ENCODE measurements at regions not wholly inside any gene's neighbourhood (a gene's known extent, or its start where the extent isn't known, plus 50 kb on each side); places are given as distances from the start of the nearest gene placed in this dataset.
A peak's percentile ranks its signal among the peaks of the same experiment; 100 is the strongest.
"Not testable (repeated sequence)": the region's sequence is repeated elsewhere in the genome, so short reads cannot be mapped to it uniquely, and the experiment has no call there.

DNA sequence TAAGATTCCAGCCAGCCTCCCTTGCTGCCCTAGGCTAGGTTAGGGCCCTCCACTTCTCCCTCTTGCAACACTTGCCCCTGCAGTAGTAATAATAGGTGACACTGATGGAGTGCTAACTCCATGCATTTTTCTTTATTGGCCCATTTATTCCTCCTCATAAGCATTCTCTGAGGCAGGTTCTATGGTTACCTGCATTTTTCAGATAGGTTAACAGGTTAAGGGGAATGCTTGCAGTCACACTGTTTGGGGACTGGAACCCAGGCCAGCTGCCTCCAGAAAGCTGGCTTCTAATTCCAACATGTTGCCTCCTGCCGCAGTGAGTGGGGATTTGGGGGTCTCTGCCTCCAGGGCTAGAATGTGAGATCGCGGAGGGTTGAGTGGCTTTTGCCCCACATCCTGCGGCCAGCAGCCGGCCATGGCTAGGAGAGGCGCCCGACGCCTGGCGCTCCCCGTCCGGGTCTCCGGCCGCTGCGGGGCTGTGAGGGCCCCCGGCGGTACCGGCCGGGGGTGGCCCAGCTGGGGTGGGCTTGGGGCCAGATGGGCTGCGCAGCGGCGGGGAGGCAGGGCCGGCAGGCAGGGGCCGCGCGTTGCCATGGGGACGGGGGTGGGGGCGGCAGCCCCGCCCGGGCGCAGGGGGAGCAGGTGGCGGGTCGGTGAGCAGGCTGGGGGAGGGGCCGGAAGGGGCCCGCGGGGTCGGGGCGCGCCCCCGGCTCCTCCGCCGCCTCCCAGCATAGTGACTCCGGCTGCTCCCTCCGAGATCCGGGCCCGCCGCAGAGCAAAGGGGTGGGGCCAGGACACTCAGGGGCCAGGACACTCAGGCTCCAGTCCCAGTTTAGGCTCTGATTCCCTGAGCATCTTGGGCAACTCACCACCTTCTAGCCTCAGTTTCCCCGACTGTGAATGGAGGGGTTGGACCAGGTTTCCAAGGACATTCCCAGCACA lies 68.4 kb upstream of the SSBP3 start:
- no peak for DNase-seq

DNA sequence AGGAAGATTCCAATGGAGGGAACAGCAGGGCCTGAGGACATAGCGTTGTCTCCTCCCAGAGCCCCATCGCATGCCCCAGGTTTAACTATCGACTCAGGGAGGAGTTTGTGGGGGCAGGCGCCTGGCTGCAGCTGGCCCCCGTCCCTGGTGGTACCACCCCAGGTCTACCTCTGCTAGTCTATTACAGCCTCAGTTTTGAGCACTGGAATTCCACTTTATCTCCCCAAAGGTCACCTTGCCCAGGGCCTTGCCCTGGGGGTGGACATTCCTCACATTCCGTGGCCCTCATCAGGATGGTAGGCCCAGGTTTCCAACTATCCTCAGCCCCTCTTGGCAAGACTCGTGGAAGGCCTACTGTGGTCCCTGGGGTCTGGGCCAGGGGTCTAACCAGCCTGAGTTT lies 65.4 kb upstream of the SSBP3 start:
- DNase-seq, result no peak

DNA sequence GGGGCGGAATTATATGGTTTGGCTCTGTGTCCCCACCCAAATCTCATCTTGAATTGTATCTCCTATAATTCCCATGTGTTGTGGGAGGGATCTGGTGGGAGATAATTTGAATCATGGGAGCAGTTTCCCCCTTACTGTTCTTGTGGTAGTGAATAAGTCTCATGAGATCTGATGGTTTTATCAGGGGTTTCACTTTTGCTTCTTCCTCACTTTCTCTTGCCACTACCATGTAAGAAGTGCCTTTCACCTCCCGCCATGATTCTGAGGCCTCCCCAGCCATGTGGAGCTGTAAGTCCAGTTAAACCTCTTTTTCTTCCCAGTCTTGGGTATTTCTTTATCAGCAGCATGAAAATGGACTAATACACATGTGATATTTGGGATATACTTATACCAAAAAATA lies 63.2 kb upstream of the SSBP3 start:
- DNase-seq, result not testable (repeated sequence)

DNA sequence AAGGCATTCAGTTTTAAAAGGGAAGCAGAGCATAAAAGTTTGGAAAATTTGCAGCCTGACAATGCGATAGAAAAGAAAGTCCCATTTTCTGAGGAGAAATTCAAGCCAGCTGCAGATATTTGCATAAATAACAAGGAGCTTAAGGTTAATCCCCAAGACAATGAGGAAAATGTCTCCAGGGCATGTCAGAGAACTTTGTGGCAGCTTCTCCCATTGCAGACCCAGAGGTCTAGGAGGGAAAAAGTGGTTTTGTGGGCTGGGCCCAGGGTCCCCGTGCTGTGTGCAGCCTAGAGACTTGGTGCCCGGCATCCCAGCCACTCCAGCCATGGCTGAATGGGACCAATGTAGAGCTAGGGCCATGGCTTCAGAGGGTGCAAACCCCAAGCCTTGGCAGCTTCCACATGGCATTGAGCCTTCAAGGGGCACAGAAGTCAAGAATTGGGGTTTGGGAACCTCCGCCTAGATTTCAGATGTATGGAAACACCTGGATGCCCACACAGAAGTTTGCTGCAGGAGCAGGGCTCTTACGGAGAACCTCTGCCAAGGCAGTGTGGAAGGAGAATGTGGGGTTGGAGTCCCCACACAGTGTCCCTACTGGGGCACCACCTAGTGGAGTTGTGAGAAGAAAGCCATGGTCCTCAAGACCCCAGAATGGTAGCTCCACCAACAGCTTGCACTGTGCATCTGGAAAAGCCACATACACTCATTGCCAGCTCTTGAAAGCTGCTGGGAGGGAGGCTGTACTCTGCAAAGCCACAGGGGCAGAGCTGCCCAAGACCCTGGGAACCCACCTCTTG lies 62.3 kb upstream of the SSBP3 start:
- DNase-seq, result peak; percentile 51

DNA sequence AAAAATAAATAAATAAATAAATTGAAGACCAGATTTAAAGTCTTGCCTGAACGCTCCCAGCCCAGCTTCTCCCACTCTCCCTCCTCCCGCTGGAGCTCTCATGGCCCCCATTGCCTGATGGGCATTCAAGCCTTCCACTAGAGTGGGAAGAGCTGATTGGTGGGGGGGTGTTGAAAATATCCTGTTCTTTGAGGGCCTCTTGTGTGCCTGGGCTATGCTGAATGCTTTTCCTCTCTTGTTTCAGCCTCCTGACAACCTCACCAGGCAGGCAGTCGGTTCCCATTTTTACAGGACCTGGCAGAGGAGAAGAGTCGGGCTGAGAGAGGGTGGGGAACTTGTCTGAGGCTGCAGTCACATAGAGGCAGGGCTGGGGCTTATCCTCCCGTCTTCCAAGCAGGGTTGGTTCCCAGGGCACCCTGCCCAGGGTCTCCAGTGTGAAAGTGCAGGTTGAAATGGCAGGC lies 59.2 kb upstream of the SSBP3 start:
- DNase-seq, result peak; percentile 45

DNA sequence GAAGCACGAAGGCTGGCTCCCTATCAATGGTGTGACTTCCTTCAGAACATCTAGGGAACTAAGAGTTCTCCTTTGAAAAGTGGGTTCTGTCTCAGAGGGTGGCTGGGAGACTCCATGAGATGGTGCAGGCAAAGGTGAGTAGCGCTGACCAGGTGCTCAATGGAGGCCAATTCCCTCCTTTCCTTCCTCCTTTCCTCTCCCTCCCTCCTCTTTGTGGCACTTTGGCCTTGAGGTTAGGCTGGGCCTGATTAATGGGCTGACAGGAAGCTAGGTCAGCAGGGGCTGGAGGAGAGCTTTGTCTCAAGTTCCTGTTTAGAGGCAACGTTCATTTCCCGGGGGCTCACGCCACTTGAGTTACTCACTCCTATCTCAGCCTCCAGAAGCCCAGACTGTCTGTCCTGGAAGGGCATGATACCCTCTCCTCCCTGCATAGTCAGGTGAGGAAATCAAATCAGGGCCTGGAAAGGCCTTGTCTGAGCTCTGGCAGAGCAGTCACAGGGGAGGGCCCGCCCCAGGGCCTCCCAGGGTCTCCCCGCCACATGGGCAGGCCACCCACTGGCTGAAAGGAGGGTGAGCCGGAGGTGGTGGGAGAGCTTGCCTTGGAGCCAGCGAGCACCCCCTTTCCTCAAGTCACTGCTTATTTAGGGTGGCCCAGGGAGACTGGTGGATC lies 58.4 kb upstream of the SSBP3 start:
- DNase-seq, result peak; percentile 56

DNA sequence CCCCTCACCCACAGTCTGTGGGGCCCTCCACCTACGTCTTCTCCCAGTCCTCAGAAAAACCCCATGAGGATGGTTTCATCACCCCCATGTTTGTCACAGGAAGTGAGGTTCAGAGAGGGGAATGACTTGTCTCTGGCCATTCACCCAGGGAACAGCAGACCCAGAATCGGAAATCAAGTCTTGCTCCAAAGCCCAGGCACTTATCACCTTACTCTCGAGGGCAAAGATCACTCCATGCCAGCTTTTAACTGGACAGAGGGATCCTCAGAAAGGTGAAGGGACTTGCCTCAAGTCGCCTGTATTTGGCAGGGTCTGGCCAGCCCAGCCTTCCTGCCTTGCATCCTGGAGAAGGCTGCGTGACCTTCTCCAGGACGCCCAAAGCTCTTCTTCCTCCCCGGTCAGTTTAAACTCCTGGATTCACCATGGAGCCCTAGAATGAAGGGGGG lies 57.9 kb upstream of the SSBP3 start:
- peak; percentile 54 for DNase-seq

DNA sequence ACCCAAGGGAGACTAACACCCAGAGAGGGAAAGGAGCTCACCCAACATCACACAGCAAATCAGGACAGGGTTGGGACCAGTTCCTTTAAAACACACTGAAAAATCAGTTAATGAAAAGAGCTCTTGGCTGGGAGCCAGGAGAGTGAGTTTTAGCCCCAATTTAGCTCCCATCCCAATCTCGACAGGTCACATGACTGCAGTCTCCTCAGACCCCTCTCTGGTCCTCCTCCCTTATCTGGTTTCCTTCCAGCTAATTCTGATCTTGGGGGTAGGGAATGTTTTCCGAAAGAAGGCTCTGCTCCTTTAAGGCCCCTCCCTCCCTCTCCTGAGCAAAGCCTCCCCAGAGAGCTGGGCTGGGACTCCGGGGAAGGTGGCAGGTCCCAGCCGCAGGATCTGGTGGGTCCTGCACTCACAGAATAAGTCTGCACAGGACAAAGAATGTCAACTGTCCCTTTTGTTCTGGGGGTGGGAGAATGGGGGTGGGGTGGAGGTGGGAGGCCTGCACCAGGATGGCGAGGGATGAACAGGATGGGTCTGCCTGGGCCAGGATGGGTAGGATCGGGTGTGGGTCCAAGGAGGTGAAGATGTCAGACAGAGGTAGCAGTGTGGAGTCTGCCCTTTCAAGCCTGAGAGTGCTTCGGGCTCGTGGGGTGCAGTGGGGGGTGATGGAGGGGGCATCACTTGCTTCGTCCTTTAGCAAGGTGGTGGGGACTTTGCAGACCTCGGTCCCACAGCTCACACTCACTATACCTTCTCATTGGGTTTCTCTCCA lies 57.3 kb upstream of the SSBP3 start:
- DNase-seq, result no peak

DNA sequence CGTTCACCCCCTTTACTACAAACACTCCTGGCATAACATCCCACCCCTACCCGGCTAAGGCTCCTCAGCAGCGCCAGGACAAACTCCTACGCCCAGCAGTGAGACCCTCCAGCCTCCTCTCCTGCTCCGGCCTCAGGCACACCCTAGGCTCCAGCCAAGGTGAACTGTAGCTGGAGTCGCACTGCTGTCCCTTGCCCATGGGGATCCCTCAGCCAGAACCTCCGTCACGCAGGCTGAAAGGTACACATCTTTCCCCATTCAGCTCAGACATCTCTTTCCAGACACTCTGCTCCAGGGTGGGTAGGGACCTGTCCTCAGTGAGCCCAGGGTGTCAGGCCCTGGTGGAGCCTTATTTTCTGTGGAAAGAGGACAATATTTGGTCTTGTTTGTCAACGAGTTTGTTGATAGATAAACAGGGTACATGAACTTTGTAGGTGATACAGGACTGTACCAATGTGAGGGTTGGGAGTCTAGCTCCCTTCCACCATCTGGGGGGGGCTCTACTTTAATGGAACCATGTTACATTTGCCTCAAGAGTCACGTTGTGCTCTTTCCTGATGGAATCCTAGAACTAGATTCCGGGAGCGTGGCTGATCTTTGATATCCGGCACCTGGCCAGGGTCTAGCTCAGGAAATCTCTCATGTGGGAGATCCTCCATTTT lies 56.5 kb upstream of the SSBP3 start:
- peak; percentile 47 for DNase-seq

DNA sequence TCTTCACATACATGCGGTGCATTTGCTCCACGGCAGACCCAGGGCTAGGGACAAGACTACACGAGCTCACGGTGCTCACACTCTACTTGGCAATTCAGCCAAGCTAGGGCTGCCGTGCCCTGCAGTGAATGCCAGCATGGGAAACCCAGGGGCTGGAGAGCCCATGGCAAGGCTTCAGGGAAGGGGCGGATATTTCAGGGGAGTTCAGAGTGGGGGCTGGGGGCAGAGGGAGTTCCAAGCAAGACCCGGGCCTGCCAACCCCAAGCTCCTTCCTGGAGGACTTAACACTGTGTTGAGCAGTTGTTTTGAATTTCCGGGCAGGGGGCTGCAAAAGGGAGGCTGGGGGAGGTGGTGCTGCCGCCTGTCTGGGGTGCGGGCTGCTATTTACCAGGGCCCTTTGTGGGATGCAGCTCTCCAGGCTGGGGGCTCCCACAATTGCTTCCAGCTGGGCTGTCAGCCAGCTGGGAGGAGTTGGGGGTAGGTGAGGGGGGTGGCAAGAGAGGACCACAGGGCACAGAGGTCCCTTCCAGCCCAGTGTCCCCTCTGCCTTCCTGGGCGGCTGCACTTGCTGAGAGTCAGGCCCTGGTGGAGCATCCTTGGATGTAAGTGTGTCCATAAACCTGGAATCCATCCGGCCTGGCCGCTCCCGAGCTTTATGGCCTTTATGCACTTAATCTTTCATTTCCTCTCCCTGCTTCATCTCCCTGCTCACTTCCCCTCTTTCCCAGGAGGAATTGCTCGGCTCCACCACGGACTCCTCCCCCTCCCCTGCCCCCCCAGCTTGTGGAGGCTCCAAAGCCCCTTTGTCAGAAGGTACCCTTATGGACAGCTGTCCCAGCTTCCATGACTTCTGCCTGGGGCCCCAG lies 55.8 kb upstream of the SSBP3 start:
- peak; percentile 40 for DNase-seq

DNA sequence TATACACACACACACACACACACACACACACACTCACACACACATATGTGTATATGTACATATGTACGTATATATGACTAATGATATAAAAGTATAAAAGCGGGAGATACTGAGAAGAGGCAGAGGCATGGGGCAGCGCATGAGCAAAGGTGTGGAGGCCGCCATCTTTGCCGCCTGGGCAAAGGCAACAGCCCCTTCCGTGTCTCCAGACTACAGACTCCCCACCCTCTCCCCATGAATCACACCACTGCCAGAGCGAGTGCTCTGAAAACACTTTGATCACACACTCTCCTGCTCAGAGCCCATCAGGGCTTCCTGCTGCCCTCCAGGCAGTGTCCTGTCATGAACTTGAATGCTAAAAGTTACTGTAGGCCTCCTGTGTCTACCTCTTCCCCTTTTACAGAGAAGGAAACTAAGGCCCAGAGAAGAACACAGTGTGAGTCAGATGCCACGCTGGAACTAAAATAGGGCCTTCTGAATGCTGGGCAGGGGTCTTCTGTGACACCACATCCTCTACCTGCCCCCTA lies 54.7 kb upstream of the SSBP3 start:
- peak; percentile 45 for DNase-seq

DNA sequence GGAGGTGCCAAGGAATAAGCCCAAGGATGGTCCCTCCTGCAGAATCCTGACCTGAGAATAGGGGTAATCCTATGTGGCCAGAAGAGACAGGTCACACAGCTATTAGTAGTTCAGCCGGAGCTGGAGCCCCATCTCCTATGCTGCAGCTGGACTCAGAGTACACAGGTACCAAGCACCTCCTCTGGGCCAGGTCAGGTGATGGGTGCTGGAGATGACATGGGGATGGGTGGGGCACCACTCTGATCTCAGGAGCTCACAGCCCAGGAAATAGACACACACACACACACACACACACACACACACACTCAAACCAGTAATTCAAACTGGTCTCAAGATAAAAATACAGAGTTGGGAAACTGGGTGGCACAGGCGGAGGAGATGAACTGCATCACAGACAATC lies 54.2 kb upstream of the SSBP3 start:
- peak; percentile 50 for DNase-seq

DNA sequence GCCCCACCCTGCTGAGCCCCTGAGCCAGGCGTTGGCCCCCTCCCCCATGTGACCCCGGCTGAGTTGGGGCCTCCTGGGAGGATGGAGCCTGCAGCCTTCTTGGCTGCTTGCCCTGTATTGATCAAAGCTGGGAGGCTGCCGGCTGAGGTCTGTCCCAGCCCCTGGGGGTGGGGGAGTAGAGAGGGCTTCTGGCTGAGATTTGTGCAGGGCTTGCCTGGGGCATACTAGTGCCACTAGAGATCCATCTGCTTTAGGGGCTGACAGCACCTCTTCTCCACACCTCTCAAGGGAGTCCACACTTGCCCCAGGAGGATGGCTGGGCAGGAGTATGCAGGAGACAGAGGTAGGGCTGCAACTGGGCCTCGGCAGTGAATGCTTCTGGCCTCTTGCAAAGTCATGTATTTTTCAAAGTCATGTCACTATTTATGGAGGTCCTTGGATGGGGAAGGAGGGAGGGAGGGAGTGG lies 53.6 kb upstream of the SSBP3 start:
- DNase-seq, result no peak

DNA sequence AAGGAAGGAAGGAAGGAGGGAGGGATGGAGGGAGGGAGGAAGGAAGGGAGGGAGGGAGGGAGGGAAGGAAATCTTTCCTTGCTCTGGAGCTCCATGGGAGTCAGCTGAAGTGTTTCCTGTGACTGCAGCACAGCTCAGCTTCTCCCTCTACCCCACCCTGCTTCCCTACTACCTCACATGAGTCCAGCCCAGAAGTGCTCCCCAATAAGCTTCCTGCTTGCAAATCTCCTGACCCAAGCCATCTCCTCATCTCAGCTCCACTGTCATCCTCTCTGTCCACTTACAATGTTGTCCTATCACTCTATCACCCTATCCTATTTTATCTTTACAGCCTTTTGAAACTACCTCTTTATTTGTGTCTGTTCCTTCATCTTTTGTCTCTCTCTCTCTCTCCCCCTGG lies 52.9 kb upstream of the SSBP3 start:
- no peak for DNase-seq

DNA sequence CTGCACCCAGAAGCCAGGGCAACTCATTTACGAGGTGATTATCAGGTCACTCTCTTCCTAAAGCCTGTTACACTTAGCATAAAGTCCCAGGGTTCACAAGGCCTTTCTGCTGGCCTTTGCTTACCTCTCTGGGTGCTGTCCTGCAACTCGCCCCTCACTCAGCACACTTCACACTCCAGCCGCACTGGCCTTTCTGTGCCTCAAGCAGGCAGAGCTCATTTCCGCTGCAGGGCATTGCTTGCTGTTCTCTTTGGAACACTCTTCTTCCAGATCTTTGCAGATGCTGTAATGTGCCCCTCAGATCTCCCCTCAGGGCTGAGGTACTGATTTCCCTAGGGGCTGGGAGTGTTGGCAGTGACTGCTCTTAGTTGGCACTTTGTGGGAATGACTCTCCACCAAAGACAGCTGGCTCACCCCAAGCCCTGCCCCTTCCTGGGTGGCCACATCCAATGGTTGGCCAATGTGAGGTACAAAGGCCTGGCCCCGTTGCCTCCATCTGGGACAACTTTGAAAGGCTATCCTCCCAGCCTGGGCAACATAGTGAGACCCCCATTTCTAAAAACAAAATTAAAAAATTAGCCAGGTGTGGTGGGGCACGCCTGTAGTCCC lies 50.8 kb upstream of the SSBP3 start:
- no peak for DNase-seq

DNA sequence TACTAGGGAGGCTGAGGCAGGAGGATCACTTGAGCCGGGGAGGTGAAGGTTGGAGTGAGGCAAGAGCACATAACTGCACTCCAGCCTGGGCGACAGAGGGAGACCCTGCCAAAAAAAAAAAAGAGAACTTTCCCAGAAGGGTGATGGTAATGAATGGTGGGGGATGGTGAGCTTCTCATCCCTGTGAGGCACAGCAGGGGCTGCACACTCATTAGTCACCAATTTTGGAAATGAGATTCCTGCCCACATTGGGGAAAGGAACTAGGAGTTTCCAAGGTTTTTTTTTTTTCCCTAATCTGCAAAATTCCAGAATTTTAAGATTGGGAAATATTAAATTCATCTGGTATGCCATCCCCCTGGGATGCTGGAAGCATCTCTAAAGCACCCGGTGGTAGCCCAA lies 50.2 kb upstream of the SSBP3 start:
- no peak for DNase-seq

All from activated CD8-positive, alpha-beta memory T cell treated with anti-CD3 and anti-CD28 coated beads, Interleukin-2, amount 50 U/mL, for 48 hours (primary cell).